GM20000 (cell line): ENCODE measurements at regions not wholly inside any gene's neighbourhood (a gene's known extent, or its start where the extent isn't known, plus 50 kb on each side); places are given as distances from the start of the nearest gene placed in this dataset.

Experiments
- DNase-seq: peaks from one replicate; pipeline ENCODE4 v3.0.0; 2012; ENCODE audit warnings: low spot score
- CTCF ChIP-seq: IDR thresholded peaks from 2 replicates; pipeline ENCODE4 v1.5.1; 2012; ENCODE audit warnings: mild to moderate bottlenecking, control low read depth; ENCODE audit errors: extremely low read depth, missing control alignments

DNA sequence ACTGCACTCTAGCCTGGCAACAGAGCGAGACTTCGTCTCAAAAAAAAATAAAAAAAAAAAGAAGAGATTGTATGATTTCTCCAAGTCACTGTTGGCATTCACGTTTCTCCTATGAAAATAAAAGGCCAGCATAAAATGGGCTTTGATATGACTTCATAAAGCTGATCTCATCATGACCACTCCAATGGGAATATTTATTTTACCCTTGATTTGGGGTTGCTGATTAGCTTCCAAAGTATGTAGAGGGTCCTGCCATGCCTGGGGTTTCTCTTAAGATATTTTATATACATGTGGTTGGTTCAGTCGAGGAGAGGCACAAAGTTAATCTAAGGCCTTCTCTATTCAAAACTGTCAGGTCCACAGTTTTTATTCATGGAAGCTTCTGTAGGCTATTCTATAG is 247.0 kb upstream of the TNC start:
- no peak for TF ChIP-seq CTCF
- no peak for DNase-seq

DNA sequence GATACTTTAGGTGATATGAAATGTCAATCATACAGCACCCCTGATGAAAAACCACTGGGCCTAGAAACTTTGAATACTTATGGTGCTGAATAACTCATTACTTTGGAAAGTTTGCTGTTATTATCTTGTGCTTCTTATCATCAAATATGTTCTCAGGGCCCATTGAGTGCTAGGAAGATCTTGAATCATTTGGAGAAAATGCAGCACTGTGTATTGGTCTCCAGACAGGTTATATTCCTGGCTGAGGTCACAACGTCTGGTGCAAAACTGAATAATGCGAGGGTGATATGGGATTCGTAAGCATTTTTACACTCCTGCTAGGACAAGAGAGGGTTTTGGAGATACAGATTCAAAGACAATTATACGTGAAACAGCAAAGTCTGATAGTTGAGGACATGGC is 249.4 kb upstream of the TNC start:
- TF ChIP-seq CTCF = no peak

GRCh38 chr9:115367780-115368525 is 250.0 kb upstream of the TNC start:
- TF ChIP-seq CTCF = no peak

More for the DNA sequence above, 249.4 kb upstream of the TNC start:
- no peak for DNase-seq

GRCh38 chr9:115369322-115369957 is 251.5 kb upstream of the TNC start:
- DNase-seq = no peak
- no peak for TF ChIP-seq CTCF

More at GRCh38 chr9:115367780-115368525, 250.0 kb upstream of the TNC start:
- DNase-seq = no peak

DNA sequence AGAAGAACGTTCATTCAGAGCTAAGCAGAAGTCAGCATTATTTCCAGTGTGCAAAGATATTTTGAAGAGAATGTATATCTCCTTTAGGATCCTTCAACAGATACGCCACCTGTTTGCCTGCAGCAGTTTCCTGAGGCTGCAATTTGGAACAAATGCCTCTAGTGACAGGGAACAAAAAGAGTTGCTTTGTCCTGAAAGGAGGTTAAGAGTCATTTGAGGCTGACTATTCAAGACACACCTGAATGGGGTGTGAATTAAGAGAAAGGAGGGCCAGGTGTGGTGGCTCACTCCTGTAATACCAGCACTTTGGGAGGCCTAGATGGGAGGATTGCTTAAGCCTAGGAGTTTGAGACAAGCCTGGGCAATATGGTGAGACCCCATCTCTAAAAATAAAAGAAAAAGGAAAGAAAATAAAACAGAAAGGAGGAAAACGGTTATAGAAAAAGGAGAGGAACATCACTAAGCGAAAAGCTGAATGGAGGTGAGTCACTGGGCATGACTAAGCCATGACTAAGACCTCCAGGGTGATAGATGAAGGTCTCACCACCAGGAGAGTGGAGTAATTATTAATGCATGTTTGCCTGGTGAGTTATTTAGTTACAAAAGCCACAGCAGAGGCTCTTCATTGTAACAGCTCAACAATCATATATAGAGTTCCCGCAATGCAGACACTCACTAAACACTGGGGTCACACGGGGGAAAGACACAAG is 255.2 kb upstream of the TNC start:
- TF ChIP-seq CTCF = no peak
- DNase-seq = peak; percentile 12

DNA sequence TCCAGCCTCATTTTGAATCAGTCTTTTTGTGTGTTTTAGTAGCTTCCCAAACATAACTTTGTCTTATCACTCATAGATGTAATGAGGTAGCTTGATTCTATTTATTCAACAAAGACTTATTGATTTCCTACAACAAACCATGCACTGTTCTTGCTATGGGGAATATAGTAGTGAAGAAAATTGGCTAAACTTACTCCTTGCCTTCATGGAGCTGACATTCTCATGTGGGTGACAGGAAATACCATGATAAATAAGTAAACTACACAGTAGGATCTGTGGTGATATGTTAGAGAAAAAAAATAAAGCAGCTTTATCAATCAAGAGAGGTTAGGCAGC is 255.7 kb upstream of the TNC start:
- DNase-seq = no peak
- TF ChIP-seq CTCF = no peak

DNA sequence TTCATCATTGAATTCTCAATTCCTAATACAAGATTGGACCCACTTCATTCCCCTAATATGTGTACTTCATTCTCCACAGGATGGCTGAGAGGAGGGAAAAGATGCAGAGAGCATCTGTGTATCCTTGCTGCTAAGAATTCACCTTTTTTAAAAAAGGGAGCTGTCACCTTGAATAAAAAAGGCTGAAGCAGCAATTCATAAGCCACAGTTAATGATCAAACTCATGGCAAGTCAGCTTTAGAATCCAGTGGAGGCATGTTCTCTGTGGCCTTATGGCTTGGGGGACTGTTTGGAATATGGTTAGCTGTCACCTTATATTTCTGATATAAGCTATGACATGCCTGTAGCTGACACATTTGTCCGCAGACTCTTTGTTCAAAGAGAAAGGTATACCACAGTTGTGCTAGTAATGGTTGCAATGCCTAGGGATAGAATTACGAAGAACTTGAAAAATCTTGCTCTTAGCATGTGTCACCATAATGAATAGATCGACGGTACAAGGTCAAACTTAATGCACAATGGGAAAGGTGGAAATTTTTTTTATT is 256.8 kb upstream of the TNC start:
- DNase-seq = no peak
- TF ChIP-seq CTCF = no peak
